Mesodermal cell (in vitro differentiated cells): ENCODE measurements at regions not wholly inside any gene's neighbourhood (a gene's known extent, or its start where the extent isn't known, plus 50 kb on each side); places are given as distances from the start of the nearest gene placed in this dataset.

Source experiments
- H3K27ac ChIP-seq: 2 replicates; pipeline ENCODE4 v1.7.0; 2013; ENCODE audit warnings: mild to moderate bottlenecking, low read depth, low read length, moderate library complexity; ENCODE audit not compliant: severe bottlenecking
- H3K36me3 ChIP-seq: 2 replicates; pipeline ENCODE4 v1.7.1; 2013; ENCODE audit warnings: mild to moderate bottlenecking, low read length, moderate library complexity; ENCODE audit not compliant: control insufficient read depth, insufficient read depth
- H3K4me1 ChIP-seq: one replicate; pipeline ENCODE4 v1.7.1; 2013; ENCODE audit warnings: mild to moderate bottlenecking, low read length; ENCODE audit not compliant: insufficient read depth, control insufficient read depth, poor library complexity, severe bottlenecking
- H3K4me3 ChIP-seq: 2 replicates; pipeline ENCODE4 v1.7.0; 2013; ENCODE audit warnings: low read length, control low read depth, mild to moderate bottlenecking; ENCODE audit not compliant: insufficient read depth, poor library complexity, severe bottlenecking; ENCODE audit errors: extremely low read depth
- H3K9me3 ChIP-seq: 2 replicates; pipeline ENCODE4 v1.7.1; 2013; ENCODE audit warnings: mild to moderate bottlenecking, low read length, moderate library complexity; ENCODE audit not compliant: control insufficient read depth
- WGBS, 2 experiments: methylation state at CpG; one replicate each; pipeline ENCODE4 v1.1.5; 2013; ENCODE audit warnings: missing lambda C conversion rate in 2 of 2; ENCODE audit not compliant: insufficient coverage in 2 of 2; 5-methylcytosine and 5-hydroxymethylcytosine counted together

DNA sequence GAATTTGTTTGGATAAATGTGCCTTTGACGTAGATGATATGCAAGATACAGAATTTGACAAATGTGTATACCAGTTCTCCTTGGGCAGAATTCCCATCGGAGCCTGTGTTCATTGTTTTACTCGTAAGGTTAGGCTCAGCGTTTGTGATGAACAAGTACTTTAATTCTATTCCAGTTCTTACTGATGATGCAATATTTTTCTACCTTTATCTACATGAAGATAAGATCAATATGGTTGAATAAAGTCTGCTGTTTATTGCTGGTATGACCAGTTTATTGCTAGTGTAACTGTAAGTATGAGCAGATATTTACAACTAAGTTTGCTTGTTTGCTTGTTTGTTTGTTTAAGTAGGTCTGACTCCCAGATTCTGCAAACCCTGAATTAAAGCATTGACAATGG is 145.4 kb upstream of the ADARB2 start:
- no peak overlapping the region for H3K27ac ChIP-seq
- no peak overlapping the region for H3K4me3 ChIP-seq
- no peaks in the 10 kb centered on the region for H3K4me1 ChIP-seq
- no peaks in the 10 kb centered on the region for H3K36me3 ChIP-seq
- WGBS, 2 experiments = 67 to 77% methylated on average over 1 to 2 of the region's 4 CpGs
- H3K9me3 ChIP-seq = peaks cover 4% of the 10 kb centered on the region

DNA sequence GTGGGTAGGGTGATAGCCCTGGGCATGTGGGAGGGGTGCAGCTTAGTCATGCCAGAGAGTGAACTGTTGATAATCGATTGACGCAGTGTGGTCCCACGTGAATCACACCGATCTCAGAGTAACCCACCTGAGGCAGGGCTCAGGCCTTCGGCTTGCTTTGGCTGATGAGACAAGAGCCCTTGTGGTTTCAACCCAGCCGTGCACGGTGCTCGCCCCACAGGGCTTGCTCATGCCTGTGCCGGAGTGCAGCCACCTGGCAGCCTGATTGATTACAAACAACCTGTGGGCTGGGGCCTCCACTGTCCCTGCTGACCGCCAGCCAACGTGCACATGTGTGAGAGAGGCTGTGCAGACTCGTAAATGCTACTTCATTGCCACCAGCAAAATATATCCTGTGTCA is 144.9 kb upstream of the ADARB2 start:
- H3K4me1 ChIP-seq = no peaks in the 10 kb centered on the region
- H3K9me3 ChIP-seq = peaks cover 4% of the 10 kb centered on the region
- H3K36me3 ChIP-seq = no peaks in the 10 kb centered on the region
- no peak overlapping the region for H3K4me3 ChIP-seq
- H3K27ac ChIP-seq = no peak overlapping the region
- WGBS, 2 experiments = 88 to 94% methylated on average over 12 of the region's 12 CpGs

DNA sequence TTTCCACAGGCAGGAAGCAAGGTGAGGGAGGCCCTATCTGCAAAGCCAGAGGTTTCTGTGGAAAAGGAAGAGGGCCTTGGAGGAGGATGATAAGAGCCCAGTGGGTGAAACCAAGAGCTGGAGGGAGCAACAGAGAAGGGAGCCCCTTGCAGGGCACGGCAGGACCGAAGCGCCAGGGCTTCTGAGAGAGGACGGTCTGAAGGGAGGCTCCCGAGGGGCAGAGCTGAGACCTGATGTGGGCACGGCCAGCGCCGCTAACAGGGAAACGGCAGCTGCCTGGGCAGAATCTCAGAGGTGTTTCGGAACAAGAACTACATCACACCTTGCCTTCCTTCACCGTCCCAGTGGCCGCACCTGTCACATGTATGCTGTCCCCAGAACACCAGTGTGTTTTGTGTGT is 144.3 kb upstream of the ADARB2 start:
- 85 to 98% methylated on average over 8 to 10 of the region's 12 CpGs for WGBS, 2 experiments
- Histone ChIP-seq H3K9me3 (peaks cover 2% of the 10 kb centered on the region), H3K27ac (no peak overlapping the region)

DNA sequence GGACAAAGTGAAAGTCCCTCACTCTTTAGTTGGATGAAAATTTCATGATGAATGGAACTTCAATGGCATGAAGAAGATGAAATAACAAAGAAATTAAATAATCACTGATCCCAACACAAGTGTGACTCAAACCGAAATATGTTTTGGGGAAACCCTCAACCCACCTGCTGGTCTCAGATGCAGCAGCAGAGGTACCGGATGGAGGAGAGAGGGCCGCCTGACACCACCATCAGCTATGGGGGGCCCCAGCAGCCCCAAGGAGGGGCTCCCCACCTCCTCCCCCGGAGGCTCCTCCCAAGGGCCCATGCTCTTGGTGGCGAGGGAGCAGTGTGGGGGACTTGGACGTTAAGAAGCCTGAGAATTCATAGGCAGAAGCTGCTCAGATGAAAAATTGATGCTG is 137.2 kb upstream of the ADARB2 start:
- Histone ChIP-seq H3K9me3 (no peaks in the 10 kb centered on the region), H3K4me3 (no peak overlapping the region), H3K36me3 (no peaks in the 10 kb centered on the region), H3K27ac (no peak overlapping the region), H3K4me1 (no peaks in the 10 kb centered on the region)
- 100% methylated on average over 2 of the region's 6 CpGs for WGBS, 2 experiments

More for the DNA sequence above, 144.3 kb upstream of the ADARB2 start:
- H3K4me3 ChIP-seq = no peak overlapping the region
- no peaks in the 10 kb centered on the region for H3K36me3 ChIP-seq
- H3K4me1 ChIP-seq = no peaks in the 10 kb centered on the region

DNA sequence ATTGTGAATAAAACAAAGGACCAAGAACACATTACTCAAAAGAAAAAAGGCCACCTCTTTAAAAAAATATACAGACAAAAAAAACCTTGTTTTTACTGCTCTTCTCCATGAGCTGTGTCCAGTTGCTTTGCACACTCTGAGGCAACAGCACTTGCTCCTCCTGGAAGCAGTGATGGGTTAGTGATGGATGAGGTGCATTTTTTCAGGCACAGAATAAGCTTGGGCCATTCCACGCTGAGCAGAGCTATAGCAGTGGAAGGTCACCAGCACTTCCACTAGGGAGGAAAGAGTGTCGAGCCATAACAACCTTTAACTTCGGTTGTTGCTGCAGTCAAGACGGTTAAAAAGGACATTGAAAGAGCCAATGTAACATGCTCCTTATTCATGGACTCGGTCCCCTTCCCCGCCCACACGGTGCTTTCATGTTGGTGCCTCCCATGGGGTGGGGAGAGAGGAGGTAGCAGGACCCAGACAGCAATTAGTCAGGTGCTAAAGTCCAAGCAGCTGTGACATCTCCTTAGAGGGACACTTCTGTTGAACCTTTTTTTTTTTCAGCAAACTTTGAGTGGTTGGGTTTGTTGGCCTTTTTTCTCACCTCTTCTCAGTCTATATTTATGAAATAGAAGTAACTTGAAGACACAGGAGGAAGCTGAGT is 136.5 kb upstream of the ADARB2 start:
- 70 to 88% methylated on average over 7 of the region's 7 CpGs for WGBS, 2 experiments
- no peak overlapping the region for H3K4me3 ChIP-seq
- no peaks in the 10 kb centered on the region for H3K4me1 ChIP-seq
- no peaks in the 10 kb centered on the region for H3K36me3 ChIP-seq
- no peak overlapping the region for H3K27ac ChIP-seq
- no peaks in the 10 kb centered on the region for H3K9me3 ChIP-seq

DNA sequence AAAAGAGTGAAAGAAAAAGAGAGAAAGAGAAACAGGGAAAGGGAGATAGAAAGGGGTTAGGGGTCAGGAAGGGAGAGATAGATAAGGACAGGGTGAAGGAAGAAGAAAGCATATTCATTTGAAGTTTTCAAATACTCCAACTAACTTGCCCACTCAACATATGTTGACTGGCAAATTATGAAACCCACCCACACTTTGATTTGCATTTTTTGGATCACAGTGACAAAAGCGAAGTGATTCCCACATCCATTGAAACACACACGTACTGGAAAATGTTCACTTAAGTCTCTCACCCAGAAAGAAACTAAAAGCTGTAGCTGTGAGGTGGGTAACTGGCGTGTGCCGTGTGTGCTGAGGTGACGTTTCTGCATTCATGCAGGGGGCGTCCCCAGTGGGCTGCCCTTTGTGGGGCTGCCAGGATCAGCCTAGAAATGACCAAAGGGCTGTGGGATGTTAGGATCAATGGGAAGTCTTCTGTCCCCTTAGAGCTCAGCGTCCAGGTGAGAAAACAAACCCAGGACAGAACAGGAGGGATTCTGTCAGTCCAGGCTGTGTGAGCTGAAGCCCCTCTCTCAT is 134.9 kb upstream of the ADARB2 start:
- no peaks in the 10 kb centered on the region for H3K4me1 ChIP-seq
- H3K4me3 ChIP-seq = no peak overlapping the region
- whole genome bisulfite sequencing, 2 experiments = 76 to 88% methylated on average over 4 to 5 of the region's 7 CpGs
- no peaks in the 10 kb centered on the region for H3K9me3 ChIP-seq
- no peak overlapping the region for H3K27ac ChIP-seq
- H3K36me3 ChIP-seq = no peaks in the 10 kb centered on the region

DNA sequence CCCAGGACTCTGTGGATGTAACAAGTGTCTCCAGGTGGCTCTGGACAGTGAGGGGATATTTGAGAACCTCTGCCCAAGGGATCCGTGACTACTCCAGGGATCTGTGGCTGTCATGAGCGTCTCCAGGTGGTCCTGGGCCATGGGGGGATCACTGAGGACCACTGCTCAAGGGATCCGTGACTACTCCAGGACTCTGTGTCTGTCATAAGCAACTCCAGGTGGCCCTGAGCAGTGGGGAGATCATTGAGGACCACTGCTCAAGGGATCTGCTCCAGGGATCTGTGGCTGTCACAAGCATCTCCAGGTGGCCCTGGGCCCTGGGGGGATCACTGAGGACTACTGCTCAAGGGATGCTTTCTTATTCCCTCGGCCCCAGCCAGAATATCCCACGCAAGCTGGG is 133.2 kb upstream of the ADARB2 start:
- Histone ChIP-seq H3K27ac (no peak overlapping the region), H3K9me3 (no peaks in the 10 kb centered on the region), H3K4me3 (no peak overlapping the region), H3K4me1 (no peaks in the 10 kb centered on the region), H3K36me3 (no peaks in the 10 kb centered on the region)
- WGBS, 2 experiments = 76 to 90% methylated on average over 4 to 5 of the region's 5 CpGs

DNA sequence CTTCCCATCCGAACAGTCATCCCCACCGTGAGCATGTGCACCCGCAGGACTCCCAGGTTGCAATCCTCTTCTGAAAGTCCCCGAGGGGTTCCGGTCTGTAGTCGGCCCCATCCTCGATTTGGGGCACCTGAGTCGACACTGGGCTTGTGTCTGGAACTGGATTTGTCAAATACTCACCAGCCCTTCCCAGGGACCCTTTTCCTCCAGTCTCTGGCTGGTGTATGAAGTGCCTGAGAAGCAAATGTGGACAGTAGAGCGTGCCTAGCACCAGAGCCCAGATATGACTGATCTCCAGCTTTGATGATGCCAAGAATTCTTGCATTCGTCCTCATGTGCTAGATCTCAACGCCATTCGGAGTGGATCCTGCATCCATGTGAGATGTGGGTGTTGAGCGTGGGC is 132.5 kb upstream of the ADARB2 start:
- H3K27ac ChIP-seq = no peak overlapping the region
- no peaks in the 10 kb centered on the region for H3K9me3 ChIP-seq
- H3K36me3 ChIP-seq = no peaks in the 10 kb centered on the region
- 96 to 98% methylated on average over 8 of the region's 13 CpGs for WGBS, 2 experiments
- H3K4me1 ChIP-seq = no peaks in the 10 kb centered on the region
- H3K4me3 ChIP-seq = no peak overlapping the region

DNA sequence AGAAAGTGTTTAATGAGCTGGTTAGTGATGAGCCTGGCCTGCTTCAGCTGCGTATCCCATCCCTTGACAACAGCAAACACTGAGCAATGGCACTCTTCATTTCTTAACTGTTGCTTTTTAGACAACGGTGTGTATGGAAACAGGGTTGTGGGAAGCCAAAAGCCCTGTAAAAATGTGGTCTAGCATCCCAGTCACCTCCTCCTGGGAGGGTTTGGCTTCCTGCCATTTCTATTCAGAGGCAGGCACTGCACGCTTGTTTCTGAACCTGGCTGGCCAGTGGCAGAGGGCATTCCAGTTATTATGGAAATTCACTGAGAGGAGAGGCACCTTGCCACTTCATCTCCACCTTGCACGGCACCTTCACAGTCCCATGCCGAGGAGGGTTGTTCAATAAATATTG is 123.0 kb upstream of the ADARB2 start:
- Histone ChIP-seq H3K4me3 (no peak overlapping the region), H3K36me3 (no peaks in the 10 kb centered on the region), H3K9me3 (peaks cover 5% of the 10 kb centered on the region), H3K4me1 (no peaks in the 10 kb centered on the region), H3K27ac (no peak overlapping the region)
- WGBS, 2 experiments = 84% methylated on average over 4 of the region's 5 CpGs; no CpG with 5 or more reads in 1 of the 2 experiments

DNA sequence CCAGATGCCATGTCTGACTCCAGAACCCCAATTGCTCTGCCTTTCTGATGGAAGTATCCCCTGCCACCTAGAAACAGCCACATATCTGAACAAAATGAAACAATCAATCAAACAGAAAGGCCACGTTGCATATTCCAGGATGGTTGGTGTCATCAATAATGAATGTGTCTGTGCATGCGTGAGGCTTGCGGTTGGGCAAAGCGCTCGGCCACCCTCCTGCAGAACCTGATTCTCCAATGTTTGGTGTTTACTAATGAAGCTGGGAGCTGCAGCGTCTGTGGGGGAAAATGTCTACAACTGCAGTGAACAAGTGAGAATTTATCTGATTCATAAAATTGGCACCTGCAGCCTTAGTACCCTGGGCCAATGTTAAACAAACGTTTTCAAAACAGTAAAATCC is 121.2 kb upstream of the ADARB2 start:
- Histone ChIP-seq H3K4me3 (no peak overlapping the region), H3K4me1 (no peaks in the 10 kb centered on the region), H3K9me3 (no peaks in the 10 kb centered on the region), H3K27ac (no peak overlapping the region), H3K36me3 (no peaks in the 10 kb centered on the region)
- WGBS, 2 experiments = 80 to 83% methylated on average over 6 of the region's 7 CpGs

DNA sequence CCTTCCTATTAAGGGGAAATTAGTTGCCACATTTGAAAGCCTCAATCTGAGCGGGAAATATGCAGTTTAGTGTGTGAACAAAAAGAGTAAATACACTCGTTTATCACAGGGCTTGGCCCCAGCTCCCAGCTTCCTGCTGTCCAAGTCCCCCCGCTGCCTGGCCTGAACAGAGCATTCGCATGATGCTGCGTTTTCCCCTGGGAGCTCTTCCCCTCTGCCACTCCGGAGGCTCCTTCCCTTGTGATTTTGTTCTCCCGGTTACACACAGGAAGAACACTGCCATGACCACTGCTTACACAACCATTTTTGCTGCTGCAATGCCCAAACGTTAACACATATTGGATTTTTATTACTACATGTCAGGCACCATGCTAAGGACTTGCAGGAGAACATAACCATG is 120.7 kb upstream of the ADARB2 start:
- H3K9me3 ChIP-seq = no peaks in the 10 kb centered on the region
- WGBS, 2 experiments = 77 to 93% methylated on average over 5 to 6 of the region's 8 CpGs
- no peak overlapping the region for H3K27ac ChIP-seq
- no peaks in the 10 kb centered on the region for H3K4me1 ChIP-seq
- H3K4me3 ChIP-seq = no peak overlapping the region
- H3K36me3 ChIP-seq = no peaks in the 10 kb centered on the region
